Right lobe of liver (tissue), 4 donors: ENCODE measurements at regions not wholly inside any gene's neighbourhood (a gene's known extent, or its start where the extent isn't known, plus 50 kb on each side); places are given as distances from the start of the nearest gene placed in this dataset.

Source experiments
- POLR2A ChIP-seq: fragments of 450-650 bp; IDR thresholded peaks from one replicate; pipeline ENCODE4 v1.6.1; 2017; ENCODE audit warnings: antibody characterized with exemption, mild to moderate bottlenecking
- TF ChIP-seq, protein P1 (sequence below), 4 donors: fragments of 200-600 bp in 3 of 4; fragments of 450-650 bp in 1 of 4; IDR thresholded peaks; one replicate each; pipeline versions ENCODE4 v1.5.1 to v1.8.0; 2016 to 2022; ENCODE audit warnings: antibody characterized with exemption in 4 of 4, mild to moderate bottlenecking in 2 of 4
- donor health status: DM: no; HTN: no; CAD: no.
- donor health status: DM: no; HTN: no; CAD: no.
- donor health status: DM: no; HTN: yes; CAD: no.

DNA sequence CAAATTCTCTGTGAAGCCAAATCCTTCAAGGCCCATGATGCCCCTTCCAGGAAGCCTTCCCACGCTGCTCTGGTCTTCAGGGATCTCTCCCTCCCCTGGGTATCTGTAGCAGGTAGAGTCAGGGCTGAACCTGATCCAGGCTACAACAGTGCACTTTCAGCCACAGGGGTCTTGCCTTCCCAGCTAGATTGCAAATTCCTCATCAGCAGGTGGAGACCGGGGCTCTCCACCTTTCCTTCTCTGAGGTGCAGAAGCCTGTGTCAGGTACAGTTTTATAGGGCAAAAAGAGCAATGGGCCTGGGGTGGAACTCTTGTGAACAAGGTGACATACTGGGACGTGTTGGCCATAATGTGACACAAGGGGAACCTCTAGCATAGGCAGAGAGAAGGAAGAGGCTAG lies 312.9 kb downstream of the MYCN start:
- TF ChIP-seq POLR2A = no peak
- TF ChIP-seq, protein P1, sequence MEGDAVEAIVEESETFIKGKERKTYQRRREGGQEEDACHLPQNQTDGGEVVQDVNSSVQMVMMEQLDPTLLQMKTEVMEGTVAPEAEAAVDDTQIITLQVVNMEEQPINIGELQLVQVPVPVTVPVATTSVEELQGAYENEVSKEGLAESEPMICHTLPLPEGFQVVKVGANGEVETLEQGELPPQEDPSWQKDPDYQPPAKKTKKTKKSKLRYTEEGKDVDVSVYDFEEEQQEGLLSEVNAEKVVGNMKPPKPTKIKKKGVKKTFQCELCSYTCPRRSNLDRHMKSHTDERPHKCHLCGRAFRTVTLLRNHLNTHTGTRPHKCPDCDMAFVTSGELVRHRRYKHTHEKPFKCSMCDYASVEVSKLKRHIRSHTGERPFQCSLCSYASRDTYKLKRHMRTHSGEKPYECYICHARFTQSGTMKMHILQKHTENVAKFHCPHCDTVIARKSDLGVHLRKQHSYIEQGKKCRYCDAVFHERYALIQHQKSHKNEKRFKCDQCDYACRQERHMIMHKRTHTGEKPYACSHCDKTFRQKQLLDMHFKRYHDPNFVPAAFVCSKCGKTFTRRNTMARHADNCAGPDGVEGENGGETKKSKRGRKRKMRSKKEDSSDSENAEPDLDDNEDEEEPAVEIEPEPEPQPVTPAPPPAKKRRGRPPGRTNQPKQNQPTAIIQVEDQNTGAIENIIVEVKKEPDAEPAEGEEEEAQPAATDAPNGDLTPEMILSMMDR (IDR thresholded peaks at IDR 0.05) = no peak
